ENCODE measurements at regions not wholly inside any gene's neighbourhood (a gene's known extent, or its start where the extent isn't known, plus 50 kb on each side); places are given as distances from the start of the nearest gene placed in this dataset.

GRCh38 chrX:38988301-38988700, 187.0 kb downstream of the MID1IP1 start:
- 86% methylated on average over 1 of the region's 2 CpGs; no CpG with 5 or more reads in 1 of the 2 experiments for WGBS, 2 experiments (ENCODE audit: insufficient coverage in 2 of 2)
- Histone ChIP-seq H3K36me3 (ENCODE audit: control insufficient read depth, insufficient read depth, low read length) (no peaks in the 10 kb centered on the region), H3K4me1 (ENCODE audit: control insufficient read depth, insufficient read depth, low read length, poor library complexity, severe bottlenecking) (peaks cover 2% of the 10 kb centered on the region), H3K27ac (ENCODE audit: low read depth, low read length, severe bottlenecking) (no peak overlapping the region), H3K9me3 (ENCODE audit: control insufficient read depth, low read length) (no peaks in the 10 kb centered on the region), H3K4me3 (ENCODE audit: extremely low read depth, insufficient read depth, low read length, poor library complexity, severe bottlenecking) (no peak overlapping the region)

- H3K4me3 ChIP-seq (ENCODE audit: extremely low read depth, insufficient read depth, low read length, poor library complexity, severe bottlenecking): no peak overlapping the region
- no peak overlapping the region for H3K27ac ChIP-seq (ENCODE audit: low read depth, low read length, severe bottlenecking)
- no peaks in the 10 kb centered on the region for H3K36me3 ChIP-seq (ENCODE audit: control insufficient read depth, insufficient read depth, low read length)
- H3K9me3 ChIP-seq (ENCODE audit: control insufficient read depth, low read length): no peaks in the 10 kb centered on the region
- no CpG with 5 or more reads among the region's 1 CpG for WGBS, 2 experiments (ENCODE audit: insufficient coverage in 2 of 2)
- no peaks in the 10 kb centered on the region for H3K4me1 ChIP-seq (ENCODE audit: control insufficient read depth, insufficient read depth, low read length, poor library complexity, severe bottlenecking)
Measured at GRCh38 chrX:38989076-38989475, 187.8 kb downstream of the MID1IP1 start.

- no CpG with 5 or more reads among the region's 3 CpGs for WGBS, 2 experiments (ENCODE audit: insufficient coverage in 2 of 2)
- no peak overlapping the region for H3K4me3 ChIP-seq (ENCODE audit: extremely low read depth, insufficient read depth, low read length, poor library complexity, severe bottlenecking)
Measured at GRCh38 chrX:38991656-38992440, 190.6 kb downstream of the MID1IP1 start.

GRCh38 chrX:38992441-38993096, 191.3 kb downstream of the MID1IP1 start:
- Histone ChIP-seq H3K27ac (ENCODE audit: low read depth, low read length, severe bottlenecking) (no peak overlapping the region), H3K36me3 (ENCODE audit: control insufficient read depth, insufficient read depth, low read length) (no peaks in the 10 kb centered on the region), H3K4me3 (ENCODE audit: extremely low read depth, insufficient read depth, low read length, poor library complexity, severe bottlenecking) (no peak overlapping the region), H3K4me1 (ENCODE audit: control insufficient read depth, insufficient read depth, low read length, poor library complexity, severe bottlenecking) (no peaks in the 10 kb centered on the region), H3K9me3 (ENCODE audit: control insufficient read depth, low read length) (no peaks in the 10 kb centered on the region)
- 98 to 100% methylated on average over 3 to 7 of the region's 12 CpGs for WGBS, 2 experiments (ENCODE audit: insufficient coverage in 2 of 2)

More at GRCh38 chrX:38991656-38992440, 190.6 kb downstream of the MID1IP1 start:
- Histone ChIP-seq H3K27ac (ENCODE audit: low read depth, low read length, severe bottlenecking) (no peak overlapping the region), H3K9me3 (ENCODE audit: control insufficient read depth, low read length) (no peaks in the 10 kb centered on the region), H3K4me1 (ENCODE audit: control insufficient read depth, insufficient read depth, low read length, poor library complexity, severe bottlenecking) (no peaks in the 10 kb centered on the region), H3K36me3 (ENCODE audit: control insufficient read depth, insufficient read depth, low read length) (no peaks in the 10 kb centered on the region)

GRCh38 chrX:38993500-38993899, 192.2 kb downstream of the MID1IP1 start:
- WGBS, 2 experiments (ENCODE audit: insufficient coverage in 2 of 2): no CpG with 5 or more reads among the region's 1 CpG
- no peaks in the 10 kb centered on the region for H3K36me3 ChIP-seq (ENCODE audit: control insufficient read depth, insufficient read depth, low read length)

GRCh38 chrX:38999099-38999498, 197.8 kb downstream of the MID1IP1 start:
- Histone ChIP-seq H3K9me3 (ENCODE audit: control insufficient read depth, low read length) (no peaks in the 10 kb centered on the region), H3K4me1 (ENCODE audit: control insufficient read depth, insufficient read depth, low read length, poor library complexity, severe bottlenecking) (no peaks in the 10 kb centered on the region), H3K36me3 (ENCODE audit: control insufficient read depth, insufficient read depth, low read length) (no peaks in the 10 kb centered on the region), H3K27ac (ENCODE audit: low read depth, low read length, severe bottlenecking) (no peak overlapping the region), H3K4me3 (ENCODE audit: extremely low read depth, insufficient read depth, low read length, poor library complexity, severe bottlenecking) (no peak overlapping the region)
- 90% methylated on average over 2 of the region's 2 CpGs; no CpG with 5 or more reads in 1 of the 2 experiments for WGBS, 2 experiments (ENCODE audit: insufficient coverage in 2 of 2)

More at GRCh38 chrX:38993500-38993899, 192.2 kb downstream of the MID1IP1 start:
- Histone ChIP-seq H3K27ac (ENCODE audit: low read depth, low read length, severe bottlenecking) (no peak overlapping the region), H3K4me1 (ENCODE audit: control insufficient read depth, insufficient read depth, low read length, poor library complexity, severe bottlenecking) (no peaks in the 10 kb centered on the region), H3K4me3 (ENCODE audit: extremely low read depth, insufficient read depth, low read length, poor library complexity, severe bottlenecking) (no peak overlapping the region), H3K9me3 (ENCODE audit: control insufficient read depth, low read length) (no peaks in the 10 kb centered on the region)

GRCh38 chrX:38999967-39000745, 198.9 kb downstream of the MID1IP1 start:
- Histone ChIP-seq H3K4me1 (ENCODE audit: control insufficient read depth, insufficient read depth, low read length, poor library complexity, severe bottlenecking) (no peaks in the 10 kb centered on the region), H3K9me3 (ENCODE audit: control insufficient read depth, low read length) (no peaks in the 10 kb centered on the region), H3K4me3 (ENCODE audit: extremely low read depth, insufficient read depth, low read length, poor library complexity, severe bottlenecking) (no peak overlapping the region), H3K36me3 (ENCODE audit: control insufficient read depth, insufficient read depth, low read length) (no peaks in the 10 kb centered on the region), H3K27ac (ENCODE audit: low read depth, low read length, severe bottlenecking) (no peak overlapping the region)
- WGBS, 2 experiments (ENCODE audit: insufficient coverage in 2 of 2): no CpG with 5 or more reads among the region's 2 CpGs

- Histone ChIP-seq H3K27ac (ENCODE audit: low read depth, low read length, severe bottlenecking) (no peak overlapping the region), H3K4me3 (ENCODE audit: extremely low read depth, insufficient read depth, low read length, poor library complexity, severe bottlenecking) (no peak overlapping the region)
- no CpG with 5 or more reads among the region's 1 CpG for WGBS, 2 experiments (ENCODE audit: insufficient coverage in 2 of 2)
Measured at GRCh38 chrX:39000802-39001201, 199.5 kb downstream of the MID1IP1 start.

GRCh38 chrX:39002466-39002865, 201.2 kb downstream of the MID1IP1 start:
- H3K36me3 ChIP-seq (ENCODE audit: control insufficient read depth, insufficient read depth, low read length): no peaks in the 10 kb centered on the region
- H3K27ac ChIP-seq (ENCODE audit: low read depth, low read length, severe bottlenecking): no peak overlapping the region
- H3K9me3 ChIP-seq (ENCODE audit: control insufficient read depth, low read length): no peaks in the 10 kb centered on the region
- no peak overlapping the region for H3K4me3 ChIP-seq (ENCODE audit: extremely low read depth, insufficient read depth, low read length, poor library complexity, severe bottlenecking)
- no CpG with 5 or more reads among the region's 1 CpG for WGBS, 2 experiments (ENCODE audit: insufficient coverage in 2 of 2)
- no peaks in the 10 kb centered on the region for H3K4me1 ChIP-seq (ENCODE audit: control insufficient read depth, insufficient read depth, low read length, poor library complexity, severe bottlenecking)

More at GRCh38 chrX:39000802-39001201, 199.5 kb downstream of the MID1IP1 start:
- H3K4me1 ChIP-seq (ENCODE audit: control insufficient read depth, insufficient read depth, low read length, poor library complexity, severe bottlenecking): no peaks in the 10 kb centered on the region
- H3K9me3 ChIP-seq (ENCODE audit: control insufficient read depth, low read length): no peaks in the 10 kb centered on the region
- no peaks in the 10 kb centered on the region for H3K36me3 ChIP-seq (ENCODE audit: control insufficient read depth, insufficient read depth, low read length)

- H3K36me3 ChIP-seq (ENCODE audit: control insufficient read depth, insufficient read depth, low read length): no peaks in the 10 kb centered on the region
- 80% methylated on average over 1 of the region's 4 CpGs; no CpG with 5 or more reads in 1 of the 2 experiments for WGBS, 2 experiments (ENCODE audit: insufficient coverage in 2 of 2)
- no peaks in the 10 kb centered on the region for H3K9me3 ChIP-seq (ENCODE audit: control insufficient read depth, low read length)
- H3K27ac ChIP-seq (ENCODE audit: low read depth, low read length, severe bottlenecking): no peak overlapping the region
- peaks cover 8% of the 10 kb centered on the region for H3K4me1 ChIP-seq (ENCODE audit: control insufficient read depth, insufficient read depth, low read length, poor library complexity, severe bottlenecking)
- H3K4me3 ChIP-seq (ENCODE audit: extremely low read depth, insufficient read depth, low read length, poor library complexity, severe bottlenecking): no peak overlapping the region
Measured at GRCh38 chrX:39008549-39008948, 207.3 kb downstream of the MID1IP1 start.

Data from mesodermal cell (in vitro differentiated cells).